ENCODE measurements at regions not wholly inside any gene's neighbourhood (a gene's known extent, or its start where the extent isn't known, plus 50 kb on each side); places are given as distances from the start of the nearest gene placed in this dataset.

- TF ChIP-seq TOX (CRISPR knock-in tag; IDR thresholded peaks at IDR 0.05; ENCODE audit: borderline replicate concordance) (no peak), BACH2 (CRISPR knock-in tag; IDR thresholded peaks at IDR 0.05; ENCODE audit: borderline replicate concordance) (no peak), RARB (CRISPR knock-in tag; IDR thresholded peaks at IDR 0.05) (no peak), PPARA (CRISPR knock-in tag; IDR thresholded peaks at IDR 0.05; ENCODE audit: borderline replicate concordance) (no peak), ISL1 (CRISPR knock-in tag; IDR thresholded peaks at IDR 0.05) (no peak), ZNF565 (CRISPR knock-in tag; conservative IDR thresholded peaks at IDR 0.05; ENCODE audit: low read depth) (no peak), CREB5 (CRISPR knock-in tag; IDR thresholded peaks at IDR 0.05; ENCODE audit: low read depth) (no peak), OSR1 (CRISPR knock-in tag; IDR thresholded peaks at IDR 0.05) (no peak), ARNTL (CRISPR knock-in tag; IDR thresholded peaks at IDR 0.05; ENCODE audit: borderline replicate concordance, low read depth) (no peak), ZNF70 (CRISPR knock-in tag; IDR thresholded peaks at IDR 0.05) (no peak), ESRRG (CRISPR knock-in tag; IDR thresholded peaks at IDR 0.05) (no peak), POU6F1 (CRISPR knock-in tag; IDR thresholded peaks at IDR 0.05; ENCODE audit: borderline replicate concordance, low read depth) (no peak), TCF4 (CRISPR knock-in tag; IDR thresholded peaks at IDR 0.05; ENCODE audit: borderline replicate concordance) (no peak)
- TF ChIP-seq, protein P1, sequence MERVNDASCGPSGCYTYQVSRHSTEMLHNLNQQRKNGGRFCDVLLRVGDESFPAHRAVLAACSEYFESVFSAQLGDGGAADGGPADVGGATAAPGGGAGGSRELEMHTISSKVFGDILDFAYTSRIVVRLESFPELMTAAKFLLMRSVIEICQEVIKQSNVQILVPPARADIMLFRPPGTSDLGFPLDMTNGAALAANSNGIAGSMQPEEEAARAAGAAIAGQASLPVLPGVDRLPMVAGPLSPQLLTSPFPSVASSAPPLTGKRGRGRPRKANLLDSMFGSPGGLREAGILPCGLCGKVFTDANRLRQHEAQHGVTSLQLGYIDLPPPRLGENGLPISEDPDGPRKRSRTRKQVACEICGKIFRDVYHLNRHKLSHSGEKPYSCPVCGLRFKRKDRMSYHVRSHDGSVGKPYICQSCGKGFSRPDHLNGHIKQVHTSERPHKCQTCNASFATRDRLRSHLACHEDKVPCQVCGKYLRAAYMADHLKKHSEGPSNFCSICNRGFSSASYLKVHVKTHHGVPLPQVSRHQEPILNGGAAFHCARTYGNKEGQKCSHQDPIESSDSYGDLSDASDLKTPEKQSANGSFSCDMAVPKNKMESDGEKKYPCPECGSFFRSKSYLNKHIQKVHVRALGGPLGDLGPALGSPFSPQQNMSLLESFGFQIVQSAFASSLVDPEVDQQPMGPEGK (CRISPR knock-in tag; IDR thresholded peaks at IDR 0.05; ENCODE audit: borderline replicate concordance), result no peak
These were observed 908.2 kb upstream of the NR2F2 start for GRCh38 chr15:95422255-95422654.

All from SK-N-SH treated with all-trans-retinoic acid at 6 μM for 48 hours (cell line).